Retinal pigment epithelial cell (primary cell): ENCODE measurements at regions not wholly inside any gene's neighbourhood (a gene's known extent, or its start where the extent isn't known, plus 50 kb on each side); places are given as distances from the start of the nearest gene placed in this dataset.
"Not testable (repeated sequence)": the region's sequence is repeated elsewhere in the genome, so short reads cannot be mapped to it uniquely, and the experiment has no call there.

Experiments used
- DNase-seq: peaks from one replicate; pipeline ENCODE4 v3.0.0-alpha.2; 2010; ENCODE audit warnings: low read depth
- H3K4me3 ChIP-seq: 2 replicates; pipeline ENCODE4 v1.5.1; 2011; ENCODE audit warnings: mild to moderate bottlenecking, low read length, control low read depth, moderate library complexity
- TF ChIP-seq, protein P1 (sequence below): conservative IDR thresholded peaks from 2 replicates; pipeline ENCODE4 v1.5.1; 2011; ENCODE audit warnings: low read depth, low read length, control low read depth, inconsistent platforms

DNA sequence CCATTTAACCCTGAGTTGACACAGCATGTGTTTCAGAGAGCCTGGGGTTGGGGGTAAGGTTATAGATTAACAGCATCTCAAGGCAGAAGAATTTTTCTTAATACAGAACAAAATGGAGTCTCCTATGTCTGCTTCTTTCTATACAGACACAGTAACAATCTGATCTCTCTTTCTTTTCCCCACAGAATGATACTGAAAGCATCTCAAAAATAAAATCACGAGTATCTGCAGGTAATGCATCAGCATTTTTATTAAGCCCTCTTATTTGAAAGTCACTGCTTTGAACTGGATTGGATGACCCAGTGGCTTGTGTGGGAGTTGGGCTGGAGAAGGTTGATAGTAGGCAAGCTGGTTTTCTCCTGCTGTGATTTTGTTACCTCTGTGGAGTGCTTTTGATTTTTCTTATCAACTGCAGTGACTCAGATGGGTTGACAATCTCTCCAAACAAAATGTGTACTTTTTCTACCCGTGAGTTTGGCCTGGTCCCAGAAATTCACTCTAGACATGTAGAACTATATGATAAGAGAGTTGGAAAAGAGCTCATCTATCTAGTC lies 253.5 kb upstream of the PRKCQ start:
- H3K4me3 ChIP-seq = no peak overlapping the region
- DNase-seq = no peak
- TF ChIP-seq, protein P1, sequence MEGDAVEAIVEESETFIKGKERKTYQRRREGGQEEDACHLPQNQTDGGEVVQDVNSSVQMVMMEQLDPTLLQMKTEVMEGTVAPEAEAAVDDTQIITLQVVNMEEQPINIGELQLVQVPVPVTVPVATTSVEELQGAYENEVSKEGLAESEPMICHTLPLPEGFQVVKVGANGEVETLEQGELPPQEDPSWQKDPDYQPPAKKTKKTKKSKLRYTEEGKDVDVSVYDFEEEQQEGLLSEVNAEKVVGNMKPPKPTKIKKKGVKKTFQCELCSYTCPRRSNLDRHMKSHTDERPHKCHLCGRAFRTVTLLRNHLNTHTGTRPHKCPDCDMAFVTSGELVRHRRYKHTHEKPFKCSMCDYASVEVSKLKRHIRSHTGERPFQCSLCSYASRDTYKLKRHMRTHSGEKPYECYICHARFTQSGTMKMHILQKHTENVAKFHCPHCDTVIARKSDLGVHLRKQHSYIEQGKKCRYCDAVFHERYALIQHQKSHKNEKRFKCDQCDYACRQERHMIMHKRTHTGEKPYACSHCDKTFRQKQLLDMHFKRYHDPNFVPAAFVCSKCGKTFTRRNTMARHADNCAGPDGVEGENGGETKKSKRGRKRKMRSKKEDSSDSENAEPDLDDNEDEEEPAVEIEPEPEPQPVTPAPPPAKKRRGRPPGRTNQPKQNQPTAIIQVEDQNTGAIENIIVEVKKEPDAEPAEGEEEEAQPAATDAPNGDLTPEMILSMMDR = no peak

- not testable (repeated sequence) for H3K4me3 ChIP-seq
- DNase-seq = peak; percentile 33
These were observed 250.9 kb upstream of the PRKCQ start for GRCh38 chr10:6830981-6831380.

DNA sequence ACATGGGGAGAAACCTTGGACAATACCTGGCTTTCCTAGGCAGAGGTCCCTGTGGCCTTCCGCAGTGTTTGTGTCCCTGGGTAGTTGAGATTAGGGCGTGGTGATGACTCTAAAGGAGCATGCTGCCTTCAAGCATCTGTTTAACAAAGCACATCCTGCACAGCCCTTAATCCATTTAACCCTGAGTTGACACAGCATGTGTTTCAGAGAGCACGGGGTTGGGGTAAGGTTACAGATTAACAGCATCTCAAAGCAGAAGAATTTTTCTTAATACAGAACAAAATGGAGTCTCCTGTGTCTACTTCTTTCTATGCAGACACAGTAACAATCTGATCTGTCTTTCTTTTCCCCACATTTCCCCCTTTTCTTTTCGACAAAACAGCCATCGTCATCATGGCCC lies 244.7 kb upstream of the PRKCQ start:
- DNase-seq = peak; percentile 46
- not testable (repeated sequence) for H3K4me3 ChIP-seq

GRCh38 chr10:6823770-6824169 lies 243.7 kb upstream of the PRKCQ start:
- DNase-seq = no peak
- TF ChIP-seq, protein P1 = no peak
- H3K4me3 ChIP-seq = no peak overlapping the region

GRCh38 chr10:6819301-6819700 lies 239.2 kb upstream of the PRKCQ start:
- DNase-seq = no peak
- TF ChIP-seq, protein P1 = no peak
- H3K4me3 ChIP-seq = no peak overlapping the region

- DNase-seq = no peak
- no peak overlapping the region for H3K4me3 ChIP-seq
- TF ChIP-seq, protein P1 = no peak
These were observed 237.7 kb upstream of the PRKCQ start for GRCh38 chr10:6817770-6818169.

- TF ChIP-seq, protein P1 = no peak
- no peak overlapping the region for H3K4me3 ChIP-seq
- no peak for DNase-seq
These were observed 235.3 kb upstream of the PRKCQ start for GRCh38 chr10:6815346-6815745.

GRCh38 chr10:6813856-6814255 lies 233.8 kb upstream of the PRKCQ start:
- H3K4me3 ChIP-seq = no peak overlapping the region
- DNase-seq = no peak
- TF ChIP-seq, protein P1 = no peak
